ENCODE measurements at regions not wholly inside any gene's neighbourhood (a gene's known extent, or its start where the extent isn't known, plus 50 kb on each side); places are given as distances from the start of the nearest gene placed in this dataset. TPM values are rescaled to one million over a fixed set of nuclear protein-coding genes. Genes with fewer than 3 reads are reported as not detected.
A peak's percentile ranks its signal among the peaks of the same experiment; 100 is the strongest.
"Not testable (repeated sequence)": the region's sequence is repeated elsewhere in the genome, so short reads cannot be mapped to it uniquely, and the experiment has no call there.

GRCh38 chr3:125916376-125916978, 52.5 kb upstream of the ROPN1B start:
- no peak for DNase-seq
- peak; percentile 21 for TF ChIP-seq CTCF (IDR thresholded peaks at IDR 0.05)
- no peaks in the 10 kb centered on the region for H3K9me3 ChIP-seq

GRCh38 chr3:125917020-125917549, 51.9 kb upstream of the ROPN1B start:
- intact Hi-C loops (cut with DNase I); H3K9me3 ChIP-seq; DNase-seq; ATAC-seq; H3K27me3 ChIP-seq; H3K36me3 ChIP-seq: not testable (repeated sequence)
- Histone ChIP-seq H3K27ac (peak overlapping the region; percentile 85), H3K4me3 (peak overlapping the region; percentile 80), H3K4me1 (peaks cover 12% of the 10 kb centered on the region)

More at GRCh38 chr3:125916376-125916978, 52.5 kb upstream of the ROPN1B start:
- peak overlapping the region; percentile 86 for H3K27ac ChIP-seq
- peaks cover 12% of the 10 kb centered on the region for H3K4me1 ChIP-seq
- intact Hi-C loops (cut with DNase I): no loop called here
- H3K4me3 ChIP-seq: peak overlapping the region; percentile 80
- ATAC-seq: peak; percentile 99
- no peaks in the 10 kb centered on the region for H3K27me3 ChIP-seq
- no peaks in the 10 kb centered on the region for H3K36me3 ChIP-seq

GRCh38 chr3:125918024-125918423, 51.0 kb upstream of the ROPN1B start:
- H3K27me3 ChIP-seq; DNase-seq; H3K9me3 ChIP-seq; ATAC-seq; intact Hi-C loops (cut with DNase I); H3K27ac ChIP-seq; H3K4me3 ChIP-seq; H3K36me3 ChIP-seq: not testable (repeated sequence)
- peaks cover 12% of the 10 kb centered on the region for H3K4me1 ChIP-seq

- H3K4me3 ChIP-seq; H3K9me3 ChIP-seq; H3K27ac ChIP-seq; H3K36me3 ChIP-seq; intact Hi-C loops (cut with DNase I); H3K27me3 ChIP-seq; ATAC-seq: not testable (repeated sequence)
- peak; percentile 45 for DNase-seq
- H3K4me1 ChIP-seq: peaks cover 12% of the 10 kb centered on the region
Observed at GRCh38 chr3:125918451-125918850, 50.5 kb upstream of the ROPN1B start.

- H3K27me3 ChIP-seq; H3K9me3 ChIP-seq; H3K27ac ChIP-seq; intact Hi-C loops (cut with DNase I); DNase-seq; H3K36me3 ChIP-seq; H3K4me3 ChIP-seq; ATAC-seq: not testable (repeated sequence)
- peaks cover 12% of the 10 kb centered on the region for H3K4me1 ChIP-seq
Observed at GRCh38 chr3:125918866-125919265, 50.1 kb upstream of the ROPN1B start.

Small RNAs in the stretch of these regions (microRNA-seq; reads per million reads assigned to microRNA genes)
- not detected for gene MIR548I1 (ENCODE audit: borderline microRNAs expressed)

All from upper lobe of right lung (tissue), 1 donor.